ENCODE measurements at regions not wholly inside any gene's neighbourhood (a gene's known extent, or its start where the extent isn't known, plus 50 kb on each side); places are given as distances from the start of the nearest gene placed in this dataset.

GRCh38 chr3:43784640-43785011 is 93.9 kb downstream of the ABHD5 start:
- Histone ChIP-seq H3K79me2 (ENCODE audit: control insufficient read depth, insufficient read depth, low read length) (no peaks in the 10 kb centered on the region), H3K4me2 (ENCODE audit: control insufficient read depth, insufficient read depth) (no peak overlapping the region), H4K20me1 (ENCODE audit: control insufficient read depth, insufficient read depth) (no peaks in the 10 kb centered on the region), H3K27ac (ENCODE audit: control insufficient read depth, insufficient read depth) (no peak overlapping the region), H3K4me1 (ENCODE audit: control insufficient read depth, insufficient read depth, low read length) (no peaks in the 10 kb centered on the region), H3K9ac (ENCODE audit: control insufficient read depth, insufficient read depth, low read length) (no peak overlapping the region), H3K36me3 (ENCODE audit: control insufficient read depth in 2 of 2, insufficient read depth in 2 of 2, low read length in 1 of 2) (no peaks in the 10 kb centered on the region), H3K9me3 (replicated peaks; ENCODE audit: control insufficient read depth, insufficient read depth, low read length) (no peaks in the 10 kb centered on the region), H2AFZ (ENCODE audit: control insufficient read depth, low read depth, low read length) (no peak overlapping the region), H3K4me3 (no peak overlapping the region), H3K27me3 (replicated peaks in 1 of 2; ENCODE audit: control insufficient read depth in 2 of 2, insufficient read depth in 2 of 2, low read length in 1 of 2) (peaks cover under 1 to 1% of the 10 kb centered on the region in 2 experiments; a peak in 3 of 4 replicates)
- BruUV-seq (replicated peaks) = no TSS peak
- no peak for ATAC-seq
- POLR2A ChIA-PET = no interaction called here
- RAD21 ChIA-PET (ENCODE audit: unreplicated experiment) = no interaction called here
- no peak for DNase-seq (ENCODE audit: low read depth, low spot score)
- FAIRE-seq = no peak
- SMC1A ChIA-PET (ENCODE audit: uncharacterized antibody, unreplicated experiment) = no interaction called here
- 24% methylated on average over 4 of the region's 4 CpGs for WGBS (ENCODE audit: insufficient coverage, insufficient replicate concordance, low lambda C conversion rate, missing lambda C conversion rate)
- in situ Hi-C loops (cut with MboI) = no loop called here
- CTCF ChIA-PET = interaction anchor here (1.2 kb wide), 1 partner anchor 93 kb away, joined by 3 read pairs; no protein-coding TSS in a partner anchor
- no peak for TF ChIP-seq HCFC1 (IDR thresholded peaks at IDR 0.05; ENCODE audit: low read length)
- TF ChIP-seq TCF7 (IDR thresholded peaks at IDR 0.05; ENCODE audit: borderline replicate concordance) = no peak
- TF ChIP-seq SP1 (IDR thresholded peaks at IDR 0.05; ENCODE audit: low read depth, low read length) = no peak
- TF ChIP-seq ZZZ3 (IDR thresholded peaks at IDR 0.05; ENCODE audit: control insufficient read depth, insufficient read length, low read depth) = no peak
- TF ChIP-seq, protein P1, sequence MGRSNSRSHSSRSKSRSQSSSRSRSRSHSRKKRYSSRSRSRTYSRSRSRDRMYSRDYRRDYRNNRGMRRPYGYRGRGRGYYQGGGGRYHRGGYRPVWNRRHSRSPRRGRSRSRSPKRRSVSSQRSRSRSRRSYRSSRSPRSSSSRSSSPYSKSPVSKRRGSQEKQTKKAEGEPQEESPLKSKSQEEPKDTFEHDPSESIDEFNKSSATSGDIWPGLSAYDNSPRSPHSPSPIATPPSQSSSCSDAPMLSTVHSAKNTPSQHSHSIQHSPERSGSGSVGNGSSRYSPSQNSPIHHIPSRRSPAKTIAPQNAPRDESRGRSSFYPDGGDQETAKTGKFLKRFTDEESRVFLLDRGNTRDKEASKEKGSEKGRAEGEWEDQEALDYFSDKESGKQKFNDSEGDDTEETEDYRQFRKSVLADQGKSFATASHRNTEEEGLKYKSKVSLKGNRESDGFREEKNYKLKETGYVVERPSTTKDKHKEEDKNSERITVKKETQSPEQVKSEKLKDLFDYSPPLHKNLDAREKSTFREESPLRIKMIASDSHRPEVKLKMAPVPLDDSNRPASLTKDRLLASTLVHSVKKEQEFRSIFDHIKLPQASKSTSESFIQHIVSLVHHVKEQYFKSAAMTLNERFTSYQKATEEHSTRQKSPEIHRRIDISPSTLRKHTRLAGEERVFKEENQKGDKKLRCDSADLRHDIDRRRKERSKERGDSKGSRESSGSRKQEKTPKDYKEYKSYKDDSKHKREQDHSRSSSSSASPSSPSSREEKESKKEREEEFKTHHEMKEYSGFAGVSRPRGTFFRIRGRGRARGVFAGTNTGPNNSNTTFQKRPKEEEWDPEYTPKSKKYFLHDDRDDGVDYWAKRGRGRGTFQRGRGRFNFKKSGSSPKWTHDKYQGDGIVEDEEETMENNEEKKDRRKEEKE (IDR thresholded peaks at IDR 0.05) = no peak
- TF ChIP-seq MEF2B (IDR thresholded peaks at IDR 0.05; ENCODE audit: partially characterized antibody, poor library complexity, severe bottlenecking) = no peak
- no peak for TF ChIP-seq PAX8 (IDR thresholded peaks at IDR 0.05)
- no peak for TF ChIP-seq DPF2 (IDR thresholded peaks at IDR 0.05)
- TF ChIP-seq, protein P2, sequence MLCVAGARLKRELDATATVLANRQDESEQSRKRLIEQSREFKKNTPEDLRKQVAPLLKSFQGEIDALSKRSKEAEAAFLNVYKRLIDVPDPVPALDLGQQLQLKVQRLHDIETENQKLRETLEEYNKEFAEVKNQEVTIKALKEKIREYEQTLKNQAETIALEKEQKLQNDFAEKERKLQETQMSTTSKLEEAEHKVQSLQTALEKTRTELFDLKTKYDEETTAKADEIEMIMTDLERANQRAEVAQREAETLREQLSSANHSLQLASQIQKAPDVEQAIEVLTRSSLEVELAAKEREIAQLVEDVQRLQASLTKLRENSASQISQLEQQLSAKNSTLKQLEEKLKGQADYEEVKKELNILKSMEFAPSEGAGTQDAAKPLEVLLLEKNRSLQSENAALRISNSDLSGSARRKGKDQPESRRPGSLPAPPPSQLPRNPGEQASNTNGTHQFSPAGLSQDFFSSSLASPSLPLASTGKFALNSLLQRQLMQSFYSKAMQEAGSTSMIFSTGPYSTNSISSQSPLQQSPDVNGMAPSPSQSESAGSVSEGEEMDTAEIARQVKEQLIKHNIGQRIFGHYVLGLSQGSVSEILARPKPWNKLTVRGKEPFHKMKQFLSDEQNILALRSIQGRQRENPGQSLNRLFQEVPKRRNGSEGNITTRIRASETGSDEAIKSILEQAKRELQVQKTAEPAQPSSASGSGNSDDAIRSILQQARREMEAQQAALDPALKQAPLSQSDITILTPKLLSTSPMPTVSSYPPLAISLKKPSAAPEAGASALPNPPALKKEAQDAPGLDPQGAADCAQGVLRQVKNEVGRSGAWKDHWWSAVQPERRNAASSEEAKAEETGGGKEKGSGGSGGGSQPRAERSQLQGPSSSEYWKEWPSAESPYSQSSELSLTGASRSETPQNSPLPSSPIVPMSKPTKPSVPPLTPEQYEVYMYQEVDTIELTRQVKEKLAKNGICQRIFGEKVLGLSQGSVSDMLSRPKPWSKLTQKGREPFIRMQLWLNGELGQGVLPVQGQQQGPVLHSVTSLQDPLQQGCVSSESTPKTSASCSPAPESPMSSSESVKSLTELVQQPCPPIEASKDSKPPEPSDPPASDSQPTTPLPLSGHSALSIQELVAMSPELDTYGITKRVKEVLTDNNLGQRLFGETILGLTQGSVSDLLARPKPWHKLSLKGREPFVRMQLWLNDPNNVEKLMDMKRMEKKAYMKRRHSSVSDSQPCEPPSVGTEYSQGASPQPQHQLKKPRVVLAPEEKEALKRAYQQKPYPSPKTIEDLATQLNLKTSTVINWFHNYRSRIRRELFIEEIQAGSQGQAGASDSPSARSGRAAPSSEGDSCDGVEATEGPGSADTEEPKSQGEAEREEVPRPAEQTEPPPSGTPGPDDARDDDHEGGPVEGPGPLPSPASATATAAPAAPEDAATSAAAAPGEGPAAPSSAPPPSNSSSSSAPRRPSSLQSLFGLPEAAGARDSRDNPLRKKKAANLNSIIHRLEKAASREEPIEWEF (IDR thresholded peaks at IDR 0.05; ENCODE audit: insufficient replicate concordance, low read depth, low read length) = no peak
- no peak for TF ChIP-seq CHD4 (IDR thresholded peaks at IDR 0.05)
- intact Hi-C loops (cut with micrococcal nuclease; ENCODE audit: unreplicated experiment) = no loop called here
